ENCODE measurements at regions not wholly inside any gene's neighbourhood (a gene's known extent, or its start where the extent isn't known, plus 50 kb on each side); places are given as distances from the start of the nearest gene placed in this dataset.

DNA sequence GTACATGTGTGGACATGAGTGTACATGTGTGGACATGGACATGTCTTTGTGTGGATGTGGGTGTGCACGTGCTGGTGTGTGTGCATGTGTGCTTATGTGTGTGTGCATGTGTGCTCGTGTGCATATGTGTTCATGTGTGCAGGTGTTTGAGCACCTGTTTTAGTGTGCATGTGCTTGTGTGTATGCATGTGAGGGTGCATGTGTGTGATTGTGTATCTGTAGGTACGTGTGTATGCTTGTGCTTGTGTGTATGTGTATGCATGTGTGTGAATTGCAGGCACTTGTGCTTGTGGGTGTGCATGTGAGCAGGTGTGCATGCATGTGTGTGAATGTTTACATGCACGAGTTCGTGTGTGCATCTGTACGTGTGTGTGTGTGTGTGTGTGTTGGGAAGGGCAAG is 300.6 kb upstream of the EEF2KMT start:
- TF ChIP-seq, protein P1, sequence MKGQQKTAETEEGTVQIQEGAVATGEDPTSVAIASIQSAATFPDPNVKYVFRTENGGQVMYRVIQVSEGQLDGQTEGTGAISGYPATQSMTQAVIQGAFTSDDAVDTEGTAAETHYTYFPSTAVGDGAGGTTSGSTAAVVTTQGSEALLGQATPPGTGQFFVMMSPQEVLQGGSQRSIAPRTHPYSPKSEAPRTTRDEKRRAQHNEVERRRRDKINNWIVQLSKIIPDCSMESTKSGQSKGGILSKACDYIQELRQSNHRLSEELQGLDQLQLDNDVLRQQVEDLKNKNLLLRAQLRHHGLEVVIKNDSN (IDR thresholded peaks at IDR 0.05): no peak
- no peak for TF ChIP-seq CREB1 (IDR thresholded peaks at IDR 0.05; ENCODE audit: low read depth)

DNA sequence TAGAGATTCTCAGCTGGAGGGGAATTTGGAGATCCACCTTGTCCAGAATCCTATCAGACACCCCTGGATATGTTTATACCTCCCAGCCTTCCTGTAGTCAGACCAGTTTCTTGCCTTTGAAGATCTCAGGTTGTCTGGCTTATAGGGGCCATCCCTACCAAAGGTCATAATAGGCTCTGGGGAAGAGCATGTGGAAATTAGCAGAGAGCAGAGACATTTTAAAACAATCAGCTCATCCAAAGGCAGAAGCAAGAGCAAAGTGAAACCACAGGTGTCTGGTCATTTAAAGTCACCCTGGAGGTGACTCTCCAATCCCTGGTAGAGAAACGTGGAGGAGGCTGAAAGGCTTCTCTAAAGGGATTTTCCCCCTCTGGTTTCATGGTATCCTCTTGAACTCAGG is 299.3 kb upstream of the EEF2KMT start:
- no peak for TF ChIP-seq NFIC (IDR thresholded peaks at IDR 0.05)
- TF ChIP-seq TAF1 (IDR thresholded peaks at IDR 0.05; ENCODE audit: low read depth): no peak
- TF ChIP-seq, protein P2, sequence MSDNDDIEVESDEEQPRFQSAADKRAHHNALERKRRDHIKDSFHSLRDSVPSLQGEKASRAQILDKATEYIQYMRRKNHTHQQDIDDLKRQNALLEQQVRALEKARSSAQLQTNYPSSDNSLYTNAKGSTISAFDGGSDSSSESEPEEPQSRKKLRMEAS (IDR thresholded peaks at IDR 0.05): no peak
- TF ChIP-seq EGR1 (IDR thresholded peaks at IDR 0.05): no peak
- TF ChIP-seq RAD21 (IDR thresholded peaks at IDR 0.05; ENCODE audit: low read depth): no peak
- no peak for TF ChIP-seq YY1 (IDR thresholded peaks at IDR 0.05; ENCODE audit: low read depth)
- TF ChIP-seq EP300 (IDR thresholded peaks at IDR 0.05; ENCODE audit: borderline replicate concordance): no peak
- TF ChIP-seq CEBPB (IDR thresholded peaks at IDR 0.05): no peak
- TF ChIP-seq TCF12 (IDR thresholded peaks at IDR 0.05; ENCODE audit: low read depth): no peak
- no peak for TF ChIP-seq FOXM1 (IDR thresholded peaks at IDR 0.05; ENCODE audit: borderline replicate concordance, low read depth)
- TF ChIP-seq, protein P3, sequence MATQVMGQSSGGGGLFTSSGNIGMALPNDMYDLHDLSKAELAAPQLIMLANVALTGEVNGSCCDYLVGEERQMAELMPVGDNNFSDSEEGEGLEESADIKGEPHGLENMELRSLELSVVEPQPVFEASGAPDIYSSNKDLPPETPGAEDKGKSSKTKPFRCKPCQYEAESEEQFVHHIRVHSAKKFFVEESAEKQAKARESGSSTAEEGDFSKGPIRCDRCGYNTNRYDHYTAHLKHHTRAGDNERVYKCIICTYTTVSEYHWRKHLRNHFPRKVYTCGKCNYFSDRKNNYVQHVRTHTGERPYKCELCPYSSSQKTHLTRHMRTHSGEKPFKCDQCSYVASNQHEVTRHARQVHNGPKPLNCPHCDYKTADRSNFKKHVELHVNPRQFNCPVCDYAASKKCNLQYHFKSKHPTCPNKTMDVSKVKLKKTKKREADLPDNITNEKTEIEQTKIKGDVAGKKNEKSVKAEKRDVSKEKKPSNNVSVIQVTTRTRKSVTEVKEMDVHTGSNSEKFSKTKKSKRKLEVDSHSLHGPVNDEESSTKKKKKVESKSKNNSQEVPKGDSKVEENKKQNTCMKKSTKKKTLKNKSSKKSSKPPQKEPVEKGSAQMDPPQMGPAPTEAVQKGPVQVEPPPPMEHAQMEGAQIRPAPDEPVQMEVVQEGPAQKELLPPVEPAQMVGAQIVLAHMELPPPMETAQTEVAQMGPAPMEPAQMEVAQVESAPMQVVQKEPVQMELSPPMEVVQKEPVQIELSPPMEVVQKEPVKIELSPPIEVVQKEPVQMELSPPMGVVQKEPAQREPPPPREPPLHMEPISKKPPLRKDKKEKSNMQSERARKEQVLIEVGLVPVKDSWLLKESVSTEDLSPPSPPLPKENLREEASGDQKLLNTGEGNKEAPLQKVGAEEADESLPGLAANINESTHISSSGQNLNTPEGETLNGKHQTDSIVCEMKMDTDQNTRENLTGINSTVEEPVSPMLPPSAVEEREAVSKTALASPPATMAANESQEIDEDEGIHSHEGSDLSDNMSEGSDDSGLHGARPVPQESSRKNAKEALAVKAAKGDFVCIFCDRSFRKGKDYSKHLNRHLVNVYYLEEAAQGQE (IDR thresholded peaks at IDR 0.05; ENCODE audit: low read depth): no peak
- TF ChIP-seq CREB1 (IDR thresholded peaks at IDR 0.05; ENCODE audit: low read depth): no peak
- TF ChIP-seq, protein P1 (IDR thresholded peaks at IDR 0.05): no peak
- no peak for TF ChIP-seq ZBTB7A (IDR thresholded peaks at IDR 0.05; ENCODE audit: low read depth)
- no peak for TF ChIP-seq TEAD4 (IDR thresholded peaks at IDR 0.05)

DNA sequence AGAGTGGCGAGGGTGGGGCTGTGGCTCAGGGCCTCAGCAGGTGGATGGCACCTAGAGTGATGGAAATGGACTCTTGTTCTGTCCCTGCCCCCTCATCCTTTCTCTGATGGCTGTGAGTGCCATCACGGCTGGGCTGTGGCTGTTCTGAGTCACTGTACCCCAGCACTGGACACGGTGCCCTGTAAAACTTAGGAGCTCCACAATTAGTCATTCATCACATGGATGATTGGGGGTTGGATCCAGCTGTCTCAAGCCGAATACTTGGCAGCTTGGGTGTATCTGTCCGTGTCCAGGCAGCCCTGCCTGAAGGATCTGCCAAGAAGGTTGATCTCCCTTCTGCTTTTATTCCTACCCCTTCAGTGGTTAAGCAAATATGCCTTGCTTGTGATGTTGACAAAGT is 295.5 kb upstream of the EEF2KMT start:
- TF ChIP-seq NFIC (IDR thresholded peaks at IDR 0.05) (no peak), ZBTB7A (IDR thresholded peaks at IDR 0.05; ENCODE audit: low read depth) (no peak), TCF12 (IDR thresholded peaks at IDR 0.05; ENCODE audit: low read depth) (no peak), CEBPB (IDR thresholded peaks at IDR 0.05) (no peak), EGR1 (IDR thresholded peaks at IDR 0.05) (no peak), CREB1 (IDR thresholded peaks at IDR 0.05; ENCODE audit: low read depth) (no peak), YY1 (IDR thresholded peaks at IDR 0.05; ENCODE audit: low read depth) (no peak), FOXM1 (IDR thresholded peaks at IDR 0.05; ENCODE audit: borderline replicate concordance, low read depth) (no peak), TAF1 (IDR thresholded peaks at IDR 0.05; ENCODE audit: low read depth) (no peak), EP300 (IDR thresholded peaks at IDR 0.05; ENCODE audit: borderline replicate concordance) (no peak), TEAD4 (IDR thresholded peaks at IDR 0.05) (no peak), RAD21 (IDR thresholded peaks at IDR 0.05; ENCODE audit: low read depth) (no peak)
- TF ChIP-seq, protein P3 (IDR thresholded peaks at IDR 0.05; ENCODE audit: low read depth): no peak
- TF ChIP-seq, protein P1 (IDR thresholded peaks at IDR 0.05): no peak
- TF ChIP-seq, protein P2 (IDR thresholded peaks at IDR 0.05): no peak

DNA sequence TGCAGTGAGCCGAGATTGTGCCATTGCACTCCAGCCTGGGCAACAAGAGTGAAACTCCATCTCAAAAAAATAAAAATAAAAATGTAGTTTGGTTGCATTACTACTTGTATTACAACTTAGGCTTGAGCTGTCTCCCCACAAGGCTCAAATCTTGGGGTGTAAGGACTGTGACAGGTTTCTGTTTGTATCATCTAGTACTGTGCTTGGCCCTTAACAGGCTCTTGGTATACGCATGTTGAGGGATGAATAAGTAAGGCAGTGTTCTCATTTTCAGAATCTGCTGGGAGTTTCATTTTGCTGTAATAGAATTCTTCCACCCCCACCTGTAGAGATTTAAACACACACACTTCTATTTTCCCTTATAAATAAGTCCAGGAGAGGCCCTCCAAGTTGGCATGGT is 289.4 kb upstream of the EEF2KMT start:
- TF ChIP-seq ZBTB7A (IDR thresholded peaks at IDR 0.05; ENCODE audit: low read depth) (no peak), NFIC (IDR thresholded peaks at IDR 0.05) (no peak), EGR1 (IDR thresholded peaks at IDR 0.05) (no peak), TAF1 (IDR thresholded peaks at IDR 0.05; ENCODE audit: low read depth) (no peak), FOXM1 (IDR thresholded peaks at IDR 0.05; ENCODE audit: borderline replicate concordance, low read depth) (no peak), YY1 (IDR thresholded peaks at IDR 0.05; ENCODE audit: low read depth) (no peak), CEBPB (IDR thresholded peaks at IDR 0.05) (no peak)
- TF ChIP-seq, protein P1 (IDR thresholded peaks at IDR 0.05): no peak

DNA sequence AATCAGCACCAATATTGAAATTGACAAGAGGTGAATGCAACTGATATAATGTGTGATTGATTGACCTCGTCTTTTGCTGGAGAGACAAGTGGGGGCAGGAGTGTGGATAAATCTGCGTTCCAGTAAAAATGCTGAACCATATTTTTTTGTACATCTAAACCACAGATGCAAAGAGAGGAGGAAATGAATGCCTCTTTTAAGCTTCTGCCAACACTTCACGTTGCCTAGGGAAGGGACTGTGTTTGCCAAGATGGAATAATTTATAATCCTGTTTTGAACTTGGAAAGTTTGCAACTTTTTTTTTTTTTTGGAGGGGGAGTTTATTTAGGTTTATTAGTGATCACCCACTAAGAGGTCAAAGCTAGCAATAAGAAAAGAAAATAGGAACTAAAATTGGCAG is 288.2 kb upstream of the EEF2KMT start:
- TF ChIP-seq FOXM1 (IDR thresholded peaks at IDR 0.05; ENCODE audit: borderline replicate concordance, low read depth) (no peak), ZBTB7A (IDR thresholded peaks at IDR 0.05; ENCODE audit: low read depth) (no peak), TAF1 (IDR thresholded peaks at IDR 0.05; ENCODE audit: low read depth) (no peak), CEBPB (IDR thresholded peaks at IDR 0.05) (no peak), YY1 (IDR thresholded peaks at IDR 0.05; ENCODE audit: low read depth) (no peak), TCF12 (IDR thresholded peaks at IDR 0.05; ENCODE audit: low read depth) (no peak), RAD21 (IDR thresholded peaks at IDR 0.05; ENCODE audit: low read depth) (no peak), CREB1 (IDR thresholded peaks at IDR 0.05; ENCODE audit: low read depth) (no peak), EGR1 (IDR thresholded peaks at IDR 0.05) (no peak), TEAD4 (IDR thresholded peaks at IDR 0.05) (no peak), NFIC (IDR thresholded peaks at IDR 0.05) (no peak), EP300 (IDR thresholded peaks at IDR 0.05; ENCODE audit: borderline replicate concordance) (no peak)
- TF ChIP-seq, protein P2 (IDR thresholded peaks at IDR 0.05): no peak
- TF ChIP-seq, protein P1 (IDR thresholded peaks at IDR 0.05): no peak
- TF ChIP-seq, protein P3 (IDR thresholded peaks at IDR 0.05; ENCODE audit: low read depth): no peak

All from Ishikawa (cell line).